GM21619 (cell line): ENCODE measurements at regions not wholly inside any gene's neighbourhood (a gene's known extent, or its start where the extent isn't known, plus 50 kb on each side); places are given as distances from the start of the nearest gene placed in this dataset.

ENCODE experiments used
- ATAC-seq: cut with Tn5 transposase; IDR thresholded peaks from one replicate; pipeline ENCODE4 v1.9.1; 2021; ENCODE audit not compliant: unreplicated experiment

- ATAC-seq, result peak; percentile 83
Measured at GRCh38 chr18:26621161-26622026, 73.0 kb upstream of the KCTD1 start.

- no peak for ATAC-seq
Measured at GRCh38 chr18:26619350-26619749, 71.0 kb upstream of the KCTD1 start.

- no peak for ATAC-seq
Measured at GRCh38 chr18:26618135-26618534, 69.8 kb upstream of the KCTD1 start.

GRCh38 chr18:26617151-26617554 is 68.8 kb upstream of the KCTD1 start:
- no peak for ATAC-seq

GRCh38 chr18:26614374-26614773 is 66.0 kb upstream of the KCTD1 start:
- ATAC-seq, result no peak
